HepG2 (cell line): ENCODE measurements at regions not wholly inside any gene's neighbourhood (a gene's known extent, or its start where the extent isn't known, plus 50 kb on each side); places are given as distances from the start of the nearest gene placed in this dataset.

Experiments
- BORCS8-MEF2B ChIP-seq: sonication (generic); formaldehyde crosslinking; IDR thresholded peaks from 2 replicates; pipeline ENCODE4 v1.8.0; 2022; ENCODE audit warnings: mild to moderate bottlenecking, missing genetic modification reagents
- CHCHD3 ChIP-seq: sonication (generic); formaldehyde crosslinking; IDR thresholded peaks from 2 replicates; pipeline ENCODE4 v1.8.0; 2022; ENCODE audit warnings: mild to moderate bottlenecking, missing genetic modification reagents, moderate library complexity
- FOXA1 ChIP-seq, 2 experiments: fragments of 450-650 bp in 1 of 2; sonication (generic) in 1 of 2; formaldehyde crosslinking in 1 of 2; IDR thresholded peaks; 2 replicates each; pipeline versions ENCODE4 v1.4.0 to v1.6.1; 2016 to 2020; ENCODE audit warnings: missing genetic modification reagents in 1 of 2
- JUNB ChIP-seq: sonication (generic); formaldehyde crosslinking; IDR thresholded peaks from 2 replicates; pipeline ENCODE4 v1.8.0; 2022; ENCODE audit warnings: missing genetic modification reagents, mild to moderate bottlenecking, borderline replicate concordance
- KMT2B ChIP-seq: IDR thresholded peaks from 2 replicates; pipeline ENCODE4 v1.6.1; 2016; ENCODE audit warnings: missing genetic modification reagents, missing compliant biosample characterization
- MIXL1 ChIP-seq: IDR thresholded peaks from 2 replicates; pipeline ENCODE4 v1.6.1; 2016
- NFYC ChIP-seq: IDR thresholded peaks from 2 replicates; pipeline ENCODE4 v1.6.1; 2016; ENCODE audit warnings: missing genetic modification reagents, missing compliant biosample characterization
- NR2F6 ChIP-seq, 2 experiments: IDR thresholded peaks; 2 replicates each; pipeline ENCODE4 v1.6.1; 2016; ENCODE audit warnings: antibody characterized with exemption in 1 of 2, mild to moderate bottlenecking in 1 of 2
- RELA ChIP-seq: sonication (generic); formaldehyde crosslinking; IDR thresholded peaks from 2 replicates; pipeline ENCODE4 v1.4.0; 2020; ENCODE audit warnings: missing genetic modification reagents
- RFX1 ChIP-seq: fragments of 450-650 bp; IDR thresholded peaks from 2 replicates; pipeline ENCODE4 v1.6.1; 2017
- RORA ChIP-seq: sonication (generic); formaldehyde crosslinking; IDR thresholded peaks from 2 replicates; pipeline ENCODE4 v1.5.0; 2020; ENCODE audit warnings: mild to moderate bottlenecking, missing genetic modification reagents, moderate library complexity
- RXRA ChIP-seq: sonication (generic); formaldehyde crosslinking; IDR thresholded peaks from 2 replicates; pipeline ENCODE4 v1.5.1; 2020; ENCODE audit warnings: missing genetic modification reagents
- SALL1 ChIP-seq: sonication (generic); formaldehyde crosslinking; IDR thresholded peaks from 2 replicates; pipeline ENCODE4 v1.8.0; 2022; ENCODE audit warnings: mild to moderate bottlenecking, missing genetic modification reagents
- SAP130 ChIP-seq: IDR thresholded peaks from 2 replicates; pipeline ENCODE4 v1.6.1; 2016; ENCODE audit warnings: low read depth
- SKI ChIP-seq: fragments of 450-650 bp; IDR thresholded peaks from one replicate; pipeline ENCODE4 v1.6.1; 2018; ENCODE audit warnings: mild to moderate bottlenecking; ENCODE audit not compliant: partially characterized antibody
- ZFP1 ChIP-seq: IDR thresholded peaks from 2 replicates; pipeline ENCODE4 v1.6.1; 2016
- ZNF143 ChIP-seq: sonication (generic); formaldehyde crosslinking; IDR thresholded peaks from 2 replicates; pipeline ENCODE4 v1.4.0; 2020; ENCODE audit warnings: missing genetic modification reagents
- ZNF230 ChIP-seq: sonication (generic); formaldehyde crosslinking; IDR thresholded peaks from 2 replicates; pipeline ENCODE4 v1.4.0; 2020; ENCODE audit warnings: mild to moderate bottlenecking, missing genetic modification reagents
- ZNF563 ChIP-seq: sonication (generic); formaldehyde crosslinking; IDR thresholded peaks from 2 replicates; pipeline ENCODE4 v1.8.0; 2022; ENCODE audit warnings: mild to moderate bottlenecking, moderate library complexity, missing genetic modification reagents
- ZNF570 ChIP-seq: sonication (generic); formaldehyde crosslinking; IDR thresholded peaks from 2 replicates; pipeline ENCODE4 v1.4.0; 2020; ENCODE audit warnings: mild to moderate bottlenecking, missing genetic modification reagents, borderline replicate concordance
- ZNF619 ChIP-seq: sonication (generic); formaldehyde crosslinking; IDR thresholded peaks from 2 replicates; pipeline ENCODE4 v1.4.0; 2020; ENCODE audit warnings: mild to moderate bottlenecking, missing genetic modification reagents
- ZNF678 ChIP-seq: sonication (generic); formaldehyde crosslinking; IDR thresholded peaks from 2 replicates; pipeline ENCODE4 v1.4.0; 2020; ENCODE audit warnings: mild to moderate bottlenecking, missing genetic modification reagents
- ZNF816 ChIP-seq: sonication (generic); formaldehyde crosslinking; IDR thresholded peaks from 2 replicates; pipeline ENCODE4 v1.8.0; 2022; ENCODE audit warnings: missing genetic modification reagents, mild to moderate bottlenecking, borderline replicate concordance
- ZNF83 ChIP-seq: sonication (generic); formaldehyde crosslinking; IDR thresholded peaks from 2 replicates; pipeline ENCODE4 v1.4.0; 2020; ENCODE audit warnings: missing genetic modification reagents, mild to moderate bottlenecking, borderline replicate concordance
- ZSCAN25 ChIP-seq: sonication (generic); formaldehyde crosslinking; IDR thresholded peaks from 2 replicates; pipeline ENCODE4 v1.8.0; 2022; ENCODE audit warnings: mild to moderate bottlenecking, missing genetic modification reagents
- TF ChIP-seq, protein P1 (sequence below): sonication (generic); formaldehyde crosslinking; IDR thresholded peaks from 2 replicates; pipeline ENCODE4 v1.8.1; 2023; ENCODE audit warnings: missing genetic modification reagents, mild to moderate bottlenecking, borderline replicate concordance
- TF ChIP-seq, protein P2 (sequence below): sonication (generic); formaldehyde crosslinking; IDR thresholded peaks from 2 replicates; pipeline ENCODE4 v1.4.0; 2020; ENCODE audit warnings: missing genetic modification reagents, mild to moderate bottlenecking, borderline replicate concordance
- TF ChIP-seq, protein P3 (sequence below): sonication (generic); formaldehyde crosslinking; IDR thresholded peaks from 2 replicates; pipeline ENCODE4 v1.5.1; 2020; ENCODE audit warnings: missing genetic modification reagents, mild to moderate bottlenecking, borderline replicate concordance

DNA sequence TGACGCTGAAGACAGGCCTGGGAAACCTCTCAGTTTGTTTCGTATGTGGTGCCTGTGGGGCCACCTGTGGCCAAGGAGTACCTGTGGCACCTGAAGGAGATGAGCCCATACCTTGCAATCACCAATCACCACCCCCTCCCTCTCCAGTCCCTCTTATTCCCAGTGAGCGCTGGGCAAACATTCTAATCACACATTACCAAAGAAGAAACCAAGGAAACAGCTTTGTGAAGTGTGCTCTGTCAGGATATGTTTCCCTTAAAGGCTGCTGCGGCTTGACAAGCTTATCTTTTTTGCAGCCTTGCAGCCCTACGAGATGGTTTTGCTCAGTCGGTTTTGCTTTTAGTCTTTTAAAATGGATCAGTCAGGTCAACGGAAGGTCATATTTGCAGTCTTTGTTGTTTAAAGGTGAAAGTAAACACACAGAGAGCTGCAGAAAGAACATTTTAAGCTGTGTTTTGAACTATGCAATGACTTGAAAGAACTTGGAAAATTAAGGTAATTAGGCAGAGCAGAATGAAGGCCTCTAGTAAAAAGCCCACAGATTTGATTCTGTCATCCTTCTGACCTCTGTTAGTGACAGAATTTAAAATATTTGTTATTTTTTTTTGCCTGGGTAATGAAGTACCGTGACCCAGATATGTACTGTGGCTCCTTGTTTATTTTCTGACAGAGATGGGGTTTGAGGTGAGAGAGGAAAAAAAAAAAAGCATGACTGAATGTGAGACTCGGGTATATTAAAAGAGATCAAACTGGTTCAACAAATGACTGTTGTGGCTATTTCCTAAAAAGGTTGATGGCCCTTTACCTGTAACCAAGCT is 461.4 kb downstream of the NSUN3 start (continued):
- TF ChIP-seq MIXL1 (CRISPR knock-in tag) (0 out of 2 replicates have a peak, but pooled peaks have one; percentile 35), ZNF230 (no peak), SKI (no peak), SALL1 (CRISPR knock-in tag) (peak; percentile 16; the same call in 1 of the 2 replicates), NR2F6 (IDR thresholded peaks at IDR 0.05) (peak; percentile 59; the same call in 1 of the 2 replicates), NR2F6 (CRISPR knock-in tag; IDR thresholded peaks at IDR 0.05) (peak; percentile 69), ZNF816 (no peak), ZSCAN25 (CRISPR knock-in tag) (no peak), ZNF570 (CRISPR knock-in tag) (no peak), KMT2B (CRISPR knock-in tag) (no peak), RORA (CRISPR knock-in tag) (no peak), NFYC (CRISPR knock-in tag) (no peak), JUNB (no peak), RXRA (CRISPR knock-in tag) (peak; percentile 63; the same call in 1 of the 2 replicates), FOXA1 (IDR thresholded peaks at IDR 0.05) (no peak), FOXA1 (CRISPR knock-in tag; IDR thresholded peaks at IDR 0.05) (peak; percentile 73), ZNF83 (CRISPR knock-in tag) (no peak), ZNF143 (CRISPR knock-in tag) (no peak), ZFP1 (CRISPR knock-in tag) (no peak), CHCHD3 (CRISPR knock-in tag) (no peak), RELA (no peak), RFX1 (no peak), ZNF678 (CRISPR knock-in tag) (no peak), ZNF563 (CRISPR knock-in tag) (no peak), SAP130 (CRISPR knock-in tag) (0 out of 2 replicates have a peak, but pooled peaks have one; percentile 20), BORCS8-MEF2B (CRISPR knock-in tag) (0 out of 2 replicates have a peak, but pooled peaks have one; percentile 23), ZNF619 (CRISPR knock-in tag) (no peak)
- TF ChIP-seq, protein P1, sequence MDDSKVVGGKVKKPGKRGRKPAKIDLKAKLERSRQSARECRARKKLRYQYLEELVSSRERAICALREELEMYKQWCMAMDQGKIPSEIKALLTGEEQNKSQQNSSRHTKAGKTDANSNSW (CRISPR knock-in tag) = no peak
- TF ChIP-seq, protein P2, sequence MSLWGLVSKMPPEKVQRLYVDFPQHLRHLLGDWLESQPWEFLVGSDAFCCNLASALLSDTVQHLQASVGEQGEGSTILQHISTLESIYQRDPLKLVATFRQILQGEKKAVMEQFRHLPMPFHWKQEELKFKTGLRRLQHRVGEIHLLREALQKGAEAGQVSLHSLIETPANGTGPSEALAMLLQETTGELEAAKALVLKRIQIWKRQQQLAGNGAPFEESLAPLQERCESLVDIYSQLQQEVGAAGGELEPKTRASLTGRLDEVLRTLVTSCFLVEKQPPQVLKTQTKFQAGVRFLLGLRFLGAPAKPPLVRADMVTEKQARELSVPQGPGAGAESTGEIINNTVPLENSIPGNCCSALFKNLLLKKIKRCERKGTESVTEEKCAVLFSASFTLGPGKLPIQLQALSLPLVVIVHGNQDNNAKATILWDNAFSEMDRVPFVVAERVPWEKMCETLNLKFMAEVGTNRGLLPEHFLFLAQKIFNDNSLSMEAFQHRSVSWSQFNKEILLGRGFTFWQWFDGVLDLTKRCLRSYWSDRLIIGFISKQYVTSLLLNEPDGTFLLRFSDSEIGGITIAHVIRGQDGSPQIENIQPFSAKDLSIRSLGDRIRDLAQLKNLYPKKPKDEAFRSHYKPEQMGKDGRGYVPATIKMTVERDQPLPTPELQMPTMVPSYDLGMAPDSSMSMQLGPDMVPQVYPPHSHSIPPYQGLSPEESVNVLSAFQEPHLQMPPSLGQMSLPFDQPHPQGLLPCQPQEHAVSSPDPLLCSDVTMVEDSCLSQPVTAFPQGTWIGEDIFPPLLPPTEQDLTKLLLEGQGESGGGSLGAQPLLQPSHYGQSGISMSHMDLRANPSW (CRISPR knock-in tag) = no peak
- TF ChIP-seq, protein P3, sequence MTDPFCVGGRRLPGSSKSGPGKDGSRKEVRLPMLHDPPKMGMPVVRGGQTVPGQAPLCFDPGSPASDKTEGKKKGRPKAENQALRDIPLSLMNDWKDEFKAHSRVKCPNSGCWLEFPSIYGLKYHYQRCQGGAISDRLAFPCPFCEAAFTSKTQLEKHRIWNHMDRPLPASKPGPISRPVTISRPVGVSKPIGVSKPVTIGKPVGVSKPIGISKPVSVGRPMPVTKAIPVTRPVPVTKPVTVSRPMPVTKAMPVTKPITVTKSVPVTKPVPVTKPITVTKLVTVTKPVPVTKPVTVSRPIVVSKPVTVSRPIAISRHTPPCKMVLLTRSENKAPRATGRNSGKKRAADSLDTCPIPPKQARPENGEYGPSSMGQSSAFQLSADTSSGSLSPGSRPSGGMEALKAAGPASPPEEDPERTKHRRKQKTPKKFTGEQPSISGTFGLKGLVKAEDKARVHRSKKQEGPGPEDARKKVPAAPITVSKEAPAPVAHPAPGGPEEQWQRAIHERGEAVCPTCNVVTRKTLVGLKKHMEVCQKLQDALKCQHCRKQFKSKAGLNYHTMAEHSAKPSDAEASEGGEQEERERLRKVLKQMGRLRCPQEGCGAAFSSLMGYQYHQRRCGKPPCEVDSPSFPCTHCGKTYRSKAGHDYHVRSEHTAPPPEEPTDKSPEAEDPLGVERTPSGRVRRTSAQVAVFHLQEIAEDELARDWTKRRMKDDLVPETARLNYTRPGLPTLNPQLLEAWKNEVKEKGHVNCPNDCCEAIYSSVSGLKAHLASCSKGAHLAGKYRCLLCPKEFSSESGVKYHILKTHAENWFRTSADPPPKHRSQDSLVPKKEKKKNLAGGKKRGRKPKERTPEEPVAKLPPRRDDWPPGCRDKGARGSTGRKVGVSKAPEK (CRISPR knock-in tag) = no peak
